Stimulated activated CD4-positive, alpha-beta T cell treated with anti-CD3 and anti-CD28 coated beads, Interleukin-1b, Interleukin-23, amount 100 ng/mL, for 4 hours (primary cell): ENCODE measurements at regions not wholly inside any gene's neighbourhood (a gene's known extent, or its start where the extent isn't known, plus 50 kb on each side); places are given as distances from the start of the nearest gene placed in this dataset.
"Not testable (repeated sequence)": the region's sequence is repeated elsewhere in the genome, so short reads cannot be mapped to it uniquely, and the experiment has no call there.

Source experiments
- DNase-seq, 2 donors: peaks; one replicate each; pipeline ENCODE4 v3.0.0-alpha.2; 2020; ENCODE audit warnings: low read depth in 2 of 2

- DNase-seq: no peak
Observed at GRCh38 chr18:75857558-75857957, 430.1 kb upstream of the SMIM21 start.

GRCh38 chr18:75854808-75855207 lies 427.3 kb upstream of the SMIM21 start:
- no peak for DNase-seq

GRCh38 chr18:75854174-75854573 lies 426.7 kb upstream of the SMIM21 start:
- DNase-seq: no peak

- DNase-seq: no peak
Observed at GRCh38 chr18:75846321-75846720, 418.8 kb upstream of the SMIM21 start.

GRCh38 chr18:75845413-75845812 lies 417.9 kb upstream of the SMIM21 start:
- no peak for DNase-seq

GRCh38 chr18:75844146-75844545 lies 416.6 kb upstream of the SMIM21 start:
- DNase-seq: no peak

GRCh38 chr18:75840131-75840530 lies 412.6 kb upstream of the SMIM21 start:
- DNase-seq: no peak

- not testable (repeated sequence) for DNase-seq
Observed at GRCh38 chr18:75839686-75840085, 412.2 kb upstream of the SMIM21 start.

GRCh38 chr18:75839041-75839440 lies 411.5 kb upstream of the SMIM21 start:
- no peak for DNase-seq

GRCh38 chr18:75837316-75837715 lies 409.8 kb upstream of the SMIM21 start:
- no peak for DNase-seq

- DNase-seq: no peak
Observed at GRCh38 chr18:75836516-75836915, 409.0 kb upstream of the SMIM21 start.

- no peak for DNase-seq
Observed at GRCh38 chr18:75831960-75832359, 404.5 kb upstream of the SMIM21 start.

- no peak for DNase-seq
Observed at GRCh38 chr18:75830828-75831227, 403.3 kb upstream of the SMIM21 start.

GRCh38 chr18:75829091-75829490 lies 401.6 kb upstream of the SMIM21 start:
- no peak for DNase-seq

GRCh38 chr18:75828379-75828778 lies 400.9 kb upstream of the SMIM21 start:
- DNase-seq: no peak

GRCh38 chr18:75827751-75828287 lies 400.3 kb upstream of the SMIM21 start:
- DNase-seq: no peak

GRCh38 chr18:75824661-75825060 lies 397.2 kb upstream of the SMIM21 start:
- no peak for DNase-seq

- DNase-seq: no peak
Observed at GRCh38 chr18:75823471-75823870, 396.0 kb upstream of the SMIM21 start.

GRCh38 chr18:75818383-75818782 lies 390.9 kb upstream of the SMIM21 start:
- no peak for DNase-seq

- DNase-seq: no peak
Observed at GRCh38 chr18:75815767-75816166, 388.3 kb upstream of the SMIM21 start.

GRCh38 chr18:75812761-75813160 lies 385.3 kb upstream of the SMIM21 start:
- no peak for DNase-seq

- no peak for DNase-seq
Observed at GRCh38 chr18:75810961-75811551, 383.6 kb upstream of the SMIM21 start.

- no peak for DNase-seq
Observed at GRCh38 chr18:75810516-75810915, 383.0 kb upstream of the SMIM21 start.

- no peak for DNase-seq
Observed at GRCh38 chr18:75809926-75810255, 382.4 kb upstream of the SMIM21 start.
